ENCODE measurements at regions not wholly inside any gene's neighbourhood (a gene's known extent, or its start where the extent isn't known, plus 50 kb on each side); places are given as distances from the start of the nearest gene placed in this dataset.

GRCh38 chr2:118510807-118511206 lies 336.6 kb downstream of the EN1 start:
- no peak for TF ChIP-seq EZH2phosphoT487 (conservative IDR thresholded peaks at IDR 0.05; ENCODE audit: low read length)
- H3K36me3 ChIP-seq (ENCODE audit: low read length), result no peaks in the 10 kb centered on the region
- H4K20me1 ChIP-seq (ENCODE audit: low read depth, low read length), result no peaks in the 10 kb centered on the region
- H3K27me3 ChIP-seq (ENCODE audit: low read length), result no peaks in the 10 kb centered on the region
- H3K9me3 ChIP-seq (ENCODE audit: insufficient read depth, low read length), result no peaks in the 10 kb centered on the region; the same call in 1 of the 2 replicates
- no peak overlapping the region for H3K27ac ChIP-seq (ENCODE audit: low read depth, low read length)
- H2AFZ ChIP-seq (ENCODE audit: low read depth, low read length, severe bottlenecking), result no peak overlapping the region
- no peaks in the 10 kb centered on the region for H3F3A ChIP-seq (ENCODE audit: insufficient read depth)
- no peak overlapping the region for H3K4me2 ChIP-seq (ENCODE audit: low read depth, low read length, poor library complexity, severe bottlenecking)
- H3K4me3 ChIP-seq (ENCODE audit: insufficient read depth, low read length, poor library complexity, severe bottlenecking), result no peak overlapping the region
- H3K79me2 ChIP-seq (ENCODE audit: insufficient read depth, low read length), result no peaks in the 10 kb centered on the region
- no peaks in the 10 kb centered on the region for H3K9me2 ChIP-seq (replicated peaks; ENCODE audit: insufficient read depth, low read length)
- H3K9ac ChIP-seq (ENCODE audit: low read length), result no peak overlapping the region

DNA sequence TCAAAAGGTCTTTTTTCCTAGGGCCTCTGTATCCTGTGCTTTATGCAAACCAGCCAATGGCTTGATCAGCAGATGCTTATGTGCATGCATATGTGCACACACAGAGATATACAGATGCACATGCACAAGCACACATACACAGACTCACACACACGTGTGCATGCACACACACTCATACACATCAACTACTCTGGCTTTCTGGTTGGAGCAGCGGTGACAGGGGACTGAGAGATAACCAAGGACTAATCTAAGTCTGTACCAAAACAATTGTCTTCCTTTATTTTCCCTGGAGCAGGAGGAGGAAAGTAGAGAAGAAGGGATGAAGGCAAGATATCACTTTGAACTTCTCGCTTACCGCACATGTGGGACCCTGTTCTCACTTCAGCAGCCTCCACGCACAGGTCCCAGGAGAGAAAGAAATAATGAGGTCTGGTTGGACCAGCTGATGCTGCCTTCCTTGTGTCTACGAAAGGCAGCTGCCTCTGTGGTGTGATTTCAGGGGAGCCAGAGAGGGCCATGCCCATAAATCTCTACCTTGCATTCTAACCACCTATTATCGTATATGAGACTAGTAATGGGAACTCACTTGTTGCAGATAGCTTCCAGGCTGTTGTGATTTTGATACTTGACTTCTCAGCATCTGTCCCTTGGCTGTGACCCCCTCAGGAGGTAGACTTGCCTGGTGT lies 338.0 kb downstream of the EN1 start:
- H3K27me3 ChIP-seq (ENCODE audit: low read length), result no peaks in the 10 kb centered on the region
- H3K36me3 ChIP-seq (ENCODE audit: low read length), result no peaks in the 10 kb centered on the region
- no peak overlapping the region for H2AFZ ChIP-seq (ENCODE audit: low read depth, low read length, severe bottlenecking)
- H3F3A ChIP-seq (ENCODE audit: insufficient read depth), result no peaks in the 10 kb centered on the region
- H3K9me2 ChIP-seq (replicated peaks; ENCODE audit: insufficient read depth, low read length), result no peaks in the 10 kb centered on the region
- no peak overlapping the region for H3K4me2 ChIP-seq (ENCODE audit: low read depth, low read length, poor library complexity, severe bottlenecking)
- H3K79me2 ChIP-seq (ENCODE audit: insufficient read depth, low read length), result no peaks in the 10 kb centered on the region
- H3K4me3 ChIP-seq (ENCODE audit: insufficient read depth, low read length, poor library complexity, severe bottlenecking), result no peak overlapping the region
- H4K20me1 ChIP-seq (ENCODE audit: low read depth, low read length), result no peaks in the 10 kb centered on the region
- no peaks in the 10 kb centered on the region; the same call in 1 of the 2 replicates for H3K9me3 ChIP-seq (ENCODE audit: insufficient read depth, low read length)
- no peak overlapping the region for H3K27ac ChIP-seq (ENCODE audit: low read depth, low read length)
- no peak overlapping the region for H3K9ac ChIP-seq (ENCODE audit: low read length)
- TF ChIP-seq EZH2phosphoT487 (conservative IDR thresholded peaks at IDR 0.05; ENCODE audit: low read length), result no peak

GRCh38 chr2:118508282-118508681 lies 339.2 kb downstream of the EN1 start:
- Histone ChIP-seq H3F3A (ENCODE audit: insufficient read depth) (no peaks in the 10 kb centered on the region), H3K79me2 (ENCODE audit: insufficient read depth, low read length) (no peaks in the 10 kb centered on the region), H3K4me3 (ENCODE audit: insufficient read depth, low read length, poor library complexity, severe bottlenecking) (no peak overlapping the region), H3K9me3 (ENCODE audit: insufficient read depth, low read length) (no peaks in the 10 kb centered on the region), H3K9ac (ENCODE audit: low read length) (no peak overlapping the region), H3K27me3 (ENCODE audit: low read length) (no peaks in the 10 kb centered on the region), H3K36me3 (ENCODE audit: low read length) (no peaks in the 10 kb centered on the region), H3K9me2 (replicated peaks; ENCODE audit: insufficient read depth, low read length) (no peaks in the 10 kb centered on the region), H2AFZ (ENCODE audit: low read depth, low read length, severe bottlenecking) (no peak overlapping the region), H3K27ac (ENCODE audit: low read depth, low read length) (no peak overlapping the region), H3K4me2 (ENCODE audit: low read depth, low read length, poor library complexity, severe bottlenecking) (no peak overlapping the region), H4K20me1 (ENCODE audit: low read depth, low read length) (no peaks in the 10 kb centered on the region)
- TF ChIP-seq, protein P1, sequence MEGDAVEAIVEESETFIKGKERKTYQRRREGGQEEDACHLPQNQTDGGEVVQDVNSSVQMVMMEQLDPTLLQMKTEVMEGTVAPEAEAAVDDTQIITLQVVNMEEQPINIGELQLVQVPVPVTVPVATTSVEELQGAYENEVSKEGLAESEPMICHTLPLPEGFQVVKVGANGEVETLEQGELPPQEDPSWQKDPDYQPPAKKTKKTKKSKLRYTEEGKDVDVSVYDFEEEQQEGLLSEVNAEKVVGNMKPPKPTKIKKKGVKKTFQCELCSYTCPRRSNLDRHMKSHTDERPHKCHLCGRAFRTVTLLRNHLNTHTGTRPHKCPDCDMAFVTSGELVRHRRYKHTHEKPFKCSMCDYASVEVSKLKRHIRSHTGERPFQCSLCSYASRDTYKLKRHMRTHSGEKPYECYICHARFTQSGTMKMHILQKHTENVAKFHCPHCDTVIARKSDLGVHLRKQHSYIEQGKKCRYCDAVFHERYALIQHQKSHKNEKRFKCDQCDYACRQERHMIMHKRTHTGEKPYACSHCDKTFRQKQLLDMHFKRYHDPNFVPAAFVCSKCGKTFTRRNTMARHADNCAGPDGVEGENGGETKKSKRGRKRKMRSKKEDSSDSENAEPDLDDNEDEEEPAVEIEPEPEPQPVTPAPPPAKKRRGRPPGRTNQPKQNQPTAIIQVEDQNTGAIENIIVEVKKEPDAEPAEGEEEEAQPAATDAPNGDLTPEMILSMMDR (IDR thresholded peaks at IDR 0.05; ENCODE audit: insufficient read depth, low read length, poor library complexity, severe bottlenecking), result no peak
- TF ChIP-seq EZH2phosphoT487 (conservative IDR thresholded peaks at IDR 0.05; ENCODE audit: low read length), result no peak

DNA sequence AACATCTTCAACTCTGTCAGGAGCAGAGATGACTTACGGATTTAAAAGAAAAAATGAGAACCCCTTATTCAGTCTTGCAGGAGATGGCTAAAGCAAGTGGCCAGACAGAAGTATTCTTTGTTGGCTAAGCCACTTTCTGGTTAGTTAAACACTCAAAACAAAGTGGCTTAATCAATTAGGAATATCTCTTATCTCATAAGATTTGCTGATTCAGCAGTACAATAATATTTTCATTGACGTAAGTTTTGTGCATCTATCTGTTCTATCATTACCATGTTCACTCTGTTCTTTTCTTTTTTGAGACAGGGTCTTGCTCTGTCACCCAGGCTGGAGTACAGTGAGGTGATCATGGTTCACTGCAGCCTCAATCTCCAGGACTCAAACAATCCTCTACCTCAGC lies 342.0 kb downstream of the EN1 start:
- Histone ChIP-seq H3K27me3 (ENCODE audit: low read length) (no peaks in the 10 kb centered on the region), H3K27ac (ENCODE audit: low read depth, low read length) (no peak overlapping the region), H3K4me3 (ENCODE audit: insufficient read depth, low read length, poor library complexity, severe bottlenecking) (no peak overlapping the region), H2AFZ (ENCODE audit: low read depth, low read length, severe bottlenecking) (no peak overlapping the region), H3K9ac (ENCODE audit: low read length) (no peak overlapping the region), H3K79me2 (ENCODE audit: insufficient read depth, low read length) (no peaks in the 10 kb centered on the region), H3K9me3 (ENCODE audit: insufficient read depth, low read length) (no peaks in the 10 kb centered on the region), H3K36me3 (ENCODE audit: low read length) (no peaks in the 10 kb centered on the region), H4K20me1 (ENCODE audit: low read depth, low read length) (no peaks in the 10 kb centered on the region), H3F3A (ENCODE audit: insufficient read depth) (no peaks in the 10 kb centered on the region), H3K9me2 (replicated peaks; ENCODE audit: insufficient read depth, low read length) (no peaks in the 10 kb centered on the region), H3K4me2 (ENCODE audit: low read depth, low read length, poor library complexity, severe bottlenecking) (no peak overlapping the region)
- TF ChIP-seq, protein P1 (IDR thresholded peaks at IDR 0.05; ENCODE audit: insufficient read depth, low read length, poor library complexity, severe bottlenecking), result no peak
- no peak for TF ChIP-seq EZH2phosphoT487 (conservative IDR thresholded peaks at IDR 0.05; ENCODE audit: low read length)

Data from SU-DHL-6 (cell line).